CD14-positive monocyte (primary cell): ENCODE measurements at regions not wholly inside any gene's neighbourhood (a gene's known extent, or its start where the extent isn't known, plus 50 kb on each side); places are given as distances from the start of the nearest gene placed in this dataset.

Experiments used
- DNase-seq, 3 donors: peaks; one replicate each; pipeline ENCODE4 v3.0.0-alpha.2; 2011 to 2022
- H2AFZ ChIP-seq: 2 replicates; pipeline ENCODE4 v1.6.0; 2012; ENCODE audit warnings: mild to moderate bottlenecking, low read depth, low read length, inconsistent platforms; ENCODE audit not compliant: insufficient read depth, poor library complexity, severe bottlenecking
- H3K27ac ChIP-seq, 2 donors: 1 replicate in 1 of 2; 2 replicates in 1 of 2; pipeline ENCODE4 v1.5.1; 2012 to 2013; ENCODE audit warnings: low read length in 2 of 2, control low read depth in 1 of 2, inconsistent platforms in 1 of 2, low read depth in 1 of 2, mild to moderate bottlenecking in 1 of 2
- H3K27me3 ChIP-seq, 2 donors: one replicate each; pipeline versions ENCODE4 v1.6.0 to v1.6.1; 2011 to 2013; ENCODE audit warnings: low read length in 2 of 2; ENCODE audit not compliant: control insufficient read depth in 2 of 2, insufficient read depth in 2 of 2
- H3K36me3 ChIP-seq, 2 donors: replicated peaks in 1 of 2; 1 replicate in 1 of 2; 2 replicates in 1 of 2; pipeline versions ENCODE4 v1.5.1 to v1.6.1; 2012 to 2013; ENCODE audit warnings: low read length in 2 of 2, control low read depth in 1 of 2, inconsistent platforms in 1 of 2, mild to moderate bottlenecking in 1 of 2; ENCODE audit not compliant: insufficient read depth in 2 of 2, control insufficient read depth in 1 of 2
- H3K4me1 ChIP-seq, 2 donors: 1 replicate in 1 of 2; 2 replicates in 1 of 2; pipeline versions ENCODE4 v1.5.1 to v1.6.1; 2012 to 2013; ENCODE audit warnings: low read length in 2 of 2, control low read depth in 1 of 2, inconsistent platforms in 1 of 2, mild to moderate bottlenecking in 1 of 2, moderate library complexity in 1 of 2; ENCODE audit not compliant: insufficient read depth in 2 of 2, control insufficient read depth in 1 of 2
- H3K4me2 ChIP-seq: replicated peaks from 2 replicates; pipeline ENCODE3; 2012; ENCODE audit warnings: low read length, moderate library complexity, mild to moderate bottlenecking; ENCODE audit not compliant: poor library complexity, severe bottlenecking; ENCODE audit errors: extremely low read depth
- H3K4me3 ChIP-seq, 3 experiments: fragments of 200-600 bp in 1 of 3; sonication (generic) in 1 of 3; replicated peaks in 1 of 3; 1 replicate in 2 of 3; 2 replicates in 1 of 3; pipeline ENCODE4 v1.5.1; 2011 to 2013; ENCODE audit warnings: low read length in 3 of 3, mild to moderate bottlenecking in 3 of 3, control low read depth in 2 of 3, low read depth in 2 of 3, inconsistent platforms in 1 of 3, moderate library complexity in 1 of 3
- H3K79me2 ChIP-seq: 2 replicates; pipeline ENCODE4 v1.6.0; 2012; ENCODE audit warnings: mild to moderate bottlenecking, control low read depth, inconsistent platforms, low read length, moderate library complexity; ENCODE audit not compliant: insufficient read depth
- H3K9ac ChIP-seq: 2 replicates; pipeline ENCODE4 v1.6.0; 2017; ENCODE audit warnings: low read length, mild to moderate bottlenecking; ENCODE audit not compliant: insufficient read depth, poor library complexity, severe bottlenecking
- H3K9me3 ChIP-seq, 2 donors: replicated peaks in 1 of 2; 1 replicate in 1 of 2; 2 replicates in 1 of 2; pipeline versions ENCODE4 v1.5.1 to v1.6.1; 2012 to 2013; ENCODE audit warnings: low read length in 2 of 2, control low read depth in 1 of 2; ENCODE audit not compliant: control insufficient read depth in 1 of 2, insufficient read depth in 1 of 2
- H4K20me1 ChIP-seq: 2 replicates; pipeline ENCODE4 v1.6.0; 2012; ENCODE audit warnings: mild to moderate bottlenecking, low read length, control low read depth, moderate library complexity; ENCODE audit not compliant: insufficient read depth
- H3K27ac Mint-ChIP-seq, 7 donors: one replicate each; pipeline ENCODE4 v1.8.0; 2020; ENCODE audit warnings: mild to moderate bottlenecking in 7 of 7, mixed read lengths in 7 of 7, moderate library complexity in 6 of 7, inconsistent platforms in 2 of 7
- H3K27me3 Mint-ChIP-seq, 3 donors: one replicate each; pipeline ENCODE4 v1.8.0; 2021 to 2022; ENCODE audit warnings: low read depth in 3 of 3, mild to moderate bottlenecking in 3 of 3, mixed read lengths in 3 of 3, moderate library complexity in 3 of 3, inconsistent platforms in 1 of 3
- H3K36me3 Mint-ChIP-seq, 2 donors: one replicate each; pipeline ENCODE4 v1.8.0; 2020; ENCODE audit warnings: mixed read lengths in 2 of 2, inconsistent platforms in 1 of 2, mild to moderate bottlenecking in 1 of 2
- H3K4me1 Mint-ChIP-seq: one replicate; pipeline ENCODE4 v1.8.0; 2020; ENCODE audit warnings: mild to moderate bottlenecking, mixed read lengths
- H3K4me3 Mint-ChIP-seq, 2 donors: one replicate each; pipeline ENCODE4 v1.8.0; 2020; ENCODE audit warnings: mild to moderate bottlenecking in 2 of 2, mixed read lengths in 2 of 2, moderate library complexity in 1 of 2
- H3K9me3 Mint-ChIP-seq, 7 donors: one replicate each; pipeline ENCODE4 v1.8.0; 2020 to 2022; ENCODE audit warnings: mixed read lengths in 7 of 7, mild to moderate bottlenecking in 6 of 7, moderate library complexity in 6 of 7, inconsistent platforms in 2 of 7
- CTCF ChIP-seq: fragments of 200-600 bp; IDR thresholded peaks from one replicate; pipeline ENCODE4 v1.8.0; 2022; ENCODE audit warnings: antibody characterized with exemption, mild to moderate bottlenecking
- WGBS: methylation state at CpG from one replicate; pipeline ENCODE4 v1.1.5; 2013; ENCODE audit warnings: missing lambda C conversion rate; ENCODE audit not compliant: insufficient coverage; 5-methylcytosine and 5-hydroxymethylcytosine counted together
- intact Hi-C, 2 donors: fragments of 100-400 bp; cut with micrococcal nuclease; formaldehyde crosslinking; loops; one replicate each; pipeline versions ENCODE4 v1.15.0 to v1.15.1; 2023

- H3K9ac ChIP-seq = no peak overlapping the region
- Mint-ChIP-seq H3K27ac (peak overlapping the region in 2 of 7 donors; percentile 10 to 60), H3K27me3 (peaks cover 7 to 10% (median 9%) of the 10 kb centered on the region in 3 donors), H3K4me1 (peaks cover 6% of the 10 kb centered on the region), H3K9me3 (peaks cover 0 to 1% (median 0%) of the 10 kb centered on the region in 7 donors), H3K4me3 (no peak overlapping the region), H3K36me3 (no peaks in the 10 kb centered on the region)
- no peaks in the 10 kb centered on the region for H3K36me3 ChIP-seq
- no peaks in the 10 kb centered on the region for H3K79me2 ChIP-seq
- H3K4me3 ChIP-seq = no peak overlapping the region
- no peaks in the 10 kb centered on the region for H3K27me3 ChIP-seq
- H2AFZ ChIP-seq = no peak overlapping the region
- no peak for TF ChIP-seq CTCF
- H3K4me1 ChIP-seq = no peaks in the 10 kb centered on the region
- WGBS = 22% methylated on average over 5 of the region's 6 CpGs
- H3K27ac ChIP-seq = no peak overlapping the region
- DNase-seq = no peak
- H4K20me1 ChIP-seq = no peaks in the 10 kb centered on the region
- no peaks in the 10 kb centered on the region for H3K9me3 ChIP-seq
- intact Hi-C loops = no loop called here
- H3K4me2 ChIP-seq = no peak overlapping the region
Observed at GRCh38 chr3:43872901-43873300, 182.2 kb downstream of the ABHD5 start.

GRCh38 chr3:43873723-43874122 lies 183.0 kb downstream of the ABHD5 start:
- no peak overlapping the region for H3K4me3 Mint-ChIP-seq
- peaks cover 7 to 14% (median 11%) of the 10 kb centered on the region in 3 donors for H3K27me3 Mint-ChIP-seq
- no peak overlapping the region for H3K27ac Mint-ChIP-seq
- no peaks in the 10 kb centered on the region for H3K9me3 ChIP-seq
- H3K36me3 Mint-ChIP-seq = no peaks in the 10 kb centered on the region
- DNase-seq = no peak
- H3K4me1 ChIP-seq = no peaks in the 10 kb centered on the region
- no peak overlapping the region for H3K27ac ChIP-seq
- H3K27me3 ChIP-seq = no peaks in the 10 kb centered on the region
- WGBS = 100% methylated on average over 6 of the region's 7 CpGs
- TF ChIP-seq CTCF = no peak
- H3K4me3 ChIP-seq = no peak overlapping the region
- H3K36me3 ChIP-seq = no peaks in the 10 kb centered on the region
- H3K4me1 Mint-ChIP-seq = peaks cover 6% of the 10 kb centered on the region
- no peak overlapping the region for H2AFZ ChIP-seq
- no peaks in the 10 kb centered on the region for H4K20me1 ChIP-seq
- no peak overlapping the region for H3K9ac ChIP-seq
- no peak overlapping the region for H3K4me2 ChIP-seq
- intact Hi-C loops = no loop called here
- peaks cover 0 to 1% (median 0%) of the 10 kb centered on the region in 7 donors for H3K9me3 Mint-ChIP-seq
- no peaks in the 10 kb centered on the region for H3K79me2 ChIP-seq
